Progenitor cell of endocrine pancreas (in vitro differentiated cells): ENCODE measurements at regions not wholly inside any gene's neighbourhood (a gene's known extent, or its start where the extent isn't known, plus 50 kb on each side); places are given as distances from the start of the nearest gene placed in this dataset.

ENCODE experiments used
- DNase-seq: peaks from one replicate; pipeline ENCODE4 v3.0.0; 2021; ENCODE audit warnings: low spot score; ENCODE audit not compliant: unreplicated experiment
- H3K27ac Mint-ChIP-seq: 2 replicates; pipeline ENCODE4 v1.8.0; 2021; ENCODE audit warnings: mild to moderate bottlenecking, moderate library complexity, mixed read lengths
- H3K27me3 Mint-ChIP-seq: 2 replicates; pipeline ENCODE4 v1.8.0; 2021; ENCODE audit warnings: mixed read lengths
- H3K36me3 Mint-ChIP-seq: 2 replicates; pipeline ENCODE4 v1.8.0; 2022; ENCODE audit warnings: mixed read lengths; ENCODE audit not compliant: insufficient read depth
- H3K4me1 Mint-ChIP-seq: 2 replicates; pipeline ENCODE4 v1.8.0; 2021; ENCODE audit warnings: low read depth, mixed read lengths
- H3K4me3 Mint-ChIP-seq: 2 replicates; pipeline ENCODE4 v1.8.0; 2021; ENCODE audit warnings: low read depth, mild to moderate bottlenecking, moderate library complexity, mixed read lengths
- H3K9me3 Mint-ChIP-seq: 2 replicates; pipeline ENCODE4 v1.8.0; 2021; ENCODE audit warnings: low read depth, mixed read lengths
- CTCF ChIP-seq: fragments of 200-600 bp; sonication (generic); IDR thresholded peaks from one replicate; pipeline ENCODE4 v1.5.0; 2021; ENCODE audit warnings: antibody characterized with exemption, mild to moderate bottlenecking; ENCODE audit not compliant: unreplicated experiment

- no peak for TF ChIP-seq CTCF
- Mint-ChIP-seq H3K36me3 (no peaks in the 10 kb centered on the region), H3K4me3 (no peak overlapping the region), H3K9me3 (no peaks in the 10 kb centered on the region), H3K27ac (no peak overlapping the region), H3K27me3 (peaks cover 55% of the 10 kb centered on the region), H3K4me1 (peaks cover 20% of the 10 kb centered on the region)
- DNase-seq = no peak
These were observed 298.5 kb downstream of the RRAGC start for GRCh38 chr1:38561110-38561509.

GRCh38 chr1:38560457-38560856 lies 299.1 kb downstream of the RRAGC start:
- Mint-ChIP-seq H3K36me3 (no peaks in the 10 kb centered on the region), H3K4me1 (peaks cover 20% of the 10 kb centered on the region), H3K4me3 (no peak overlapping the region), H3K27ac (no peak overlapping the region), H3K9me3 (no peaks in the 10 kb centered on the region), H3K27me3 (peaks cover 55% of the 10 kb centered on the region)
- no peak for DNase-seq
- TF ChIP-seq CTCF = no peak

- Mint-ChIP-seq H3K27ac (no peak overlapping the region), H3K27me3 (peaks cover 54% of the 10 kb centered on the region), H3K36me3 (no peaks in the 10 kb centered on the region), H3K9me3 (no peaks in the 10 kb centered on the region), H3K4me3 (peak overlapping the region; percentile 17), H3K4me1 (peaks cover 20% of the 10 kb centered on the region)
- no peak for TF ChIP-seq CTCF
- no peak for DNase-seq
These were observed 300.0 kb downstream of the RRAGC start for GRCh38 chr1:38559446-38560165.

- Mint-ChIP-seq H3K4me3 (no peak overlapping the region), H3K4me1 (peaks cover 20% of the 10 kb centered on the region), H3K27me3 (peaks cover 47% of the 10 kb centered on the region), H3K9me3 (no peaks in the 10 kb centered on the region), H3K36me3 (no peaks in the 10 kb centered on the region), H3K27ac (no peak overlapping the region)
- TF ChIP-seq CTCF = no peak
- DNase-seq = no peak
These were observed 300.8 kb downstream of the RRAGC start for GRCh38 chr1:38558500-38559445.

- DNase-seq = no peak
- Mint-ChIP-seq H3K4me3 (no peak overlapping the region), H3K36me3 (no peaks in the 10 kb centered on the region), H3K27me3 (peaks cover 41% of the 10 kb centered on the region), H3K27ac (no peak overlapping the region), H3K4me1 (peaks cover 20% of the 10 kb centered on the region), H3K9me3 (no peaks in the 10 kb centered on the region)
- TF ChIP-seq CTCF = no peak
These were observed 301.5 kb downstream of the RRAGC start for GRCh38 chr1:38558055-38558454.
